ENCODE measurements at regions not wholly inside any gene's neighbourhood (a gene's known extent, or its start where the extent isn't known, plus 50 kb on each side); places are given as distances from the start of the nearest gene placed in this dataset.

GRCh38 chr16:82535262-82535661 is 91.5 kb upstream of the CDH13 start:
- Histone ChIP-seq H3K4me3 (no peak overlapping the region), H3K4me1 (no peaks in the 10 kb centered on the region), H3K27ac (no peak overlapping the region), H3K9me3 (peaks cover 0 to 17% (median 12%) of the 10 kb centered on the region in 8 donors), H3K36me3 (no peaks in the 10 kb centered on the region), H3K27me3 (replicated peaks in 1 of 7) (peaks cover 0 to 25% (median 0%) of the 10 kb centered on the region in 7 donors)
- TF ChIP-seq POLR2A (IDR thresholded peaks at IDR 0.05), result no peak
- TF ChIP-seq POLR2AphosphoS5 (IDR thresholded peaks at IDR 0.05), result no peak
- no peak for TF ChIP-seq CTCF (IDR thresholded peaks at IDR 0.05 in 8 of 11, conservative IDR thresholded peaks at IDR 0.05 in 3 of 11)
- intact Hi-C loops (cut with DNase I; ENCODE audit: low total_unique reads), result no loop called here
- DNase-seq, result no peak
- 71 to 83% (median 78%) methylated on average over 4 of the region's 4 CpGs for WGBS, 5 donors

- DNase-seq, result no peak
- Histone ChIP-seq H3K36me3 (no peaks in the 10 kb centered on the region), H3K27ac (no peak overlapping the region), H3K4me1 (no peaks in the 10 kb centered on the region), H3K4me3 (no peak overlapping the region), H3K27me3 (replicated peaks in 1 of 7) (peaks cover 0 to 18% (median 0%) of the 10 kb centered on the region in 7 donors), H3K9me3 (peaks cover 0 to 20% (median 8%) of the 10 kb centered on the region in 8 donors)
- TF ChIP-seq POLR2AphosphoS5 (IDR thresholded peaks at IDR 0.05) (no peak), POLR2A (IDR thresholded peaks at IDR 0.05) (no peak), CTCF (IDR thresholded peaks at IDR 0.05 in 8 of 11, conservative IDR thresholded peaks at IDR 0.05 in 3 of 11) (no peak)
- WGBS, 5 donors, result 32 to 59% (median 47%) methylated on average over 4 of the region's 4 CpGs
- intact Hi-C loops (cut with DNase I; ENCODE audit: low total_unique reads), result no loop called here
Observed at GRCh38 chr16:82533189-82533588, 93.6 kb upstream of the CDH13 start.

GRCh38 chr16:82530883-82531282 is 95.9 kb upstream of the CDH13 start:
- no peak overlapping the region for H3K27ac ChIP-seq
- no peak for DNase-seq
- H3K9me3 ChIP-seq, result peaks cover 0 to 10% (median 0%) of the 10 kb centered on the region in 8 donors
- WGBS, 5 donors, result 76 to 82% (median 79%) methylated on average over 2 of the region's 2 CpGs
- no peak overlapping the region for H3K4me3 ChIP-seq
- H3K4me1 ChIP-seq, result no peaks in the 10 kb centered on the region
- H3K27me3 ChIP-seq (replicated peaks in 1 of 7), result peaks cover 0 to 16% (median 0%) of the 10 kb centered on the region in 7 donors
- no peaks in the 10 kb centered on the region for H3K36me3 ChIP-seq
- TF ChIP-seq POLR2A (IDR thresholded peaks at IDR 0.05), result no peak
- no peak for TF ChIP-seq POLR2AphosphoS5 (IDR thresholded peaks at IDR 0.05)
- TF ChIP-seq CTCF (IDR thresholded peaks at IDR 0.05 in 8 of 11, conservative IDR thresholded peaks at IDR 0.05 in 3 of 11), result no peak
- intact Hi-C loops (cut with DNase I; ENCODE audit: low total_unique reads), result no loop called here

- Histone ChIP-seq H3K27me3 (replicated peaks in 1 of 7) (peaks cover 0 to 5% (median 0%) of the 10 kb centered on the region in 7 donors), H3K36me3 (no peaks in the 10 kb centered on the region), H3K9me3 (peaks cover 0 to 20% (median 8%) of the 10 kb centered on the region in 8 donors), H3K4me1 (no peaks in the 10 kb centered on the region), H3K27ac (no peak overlapping the region), H3K4me3 (no peak overlapping the region)
- DNase-seq, result no peak
- WGBS, 5 donors, result 74 to 90% (median 86%) methylated on average over 7 of the region's 7 CpGs
- TF ChIP-seq POLR2AphosphoS5 (IDR thresholded peaks at IDR 0.05), result no peak
- no peak for TF ChIP-seq POLR2A (IDR thresholded peaks at IDR 0.05)
- TF ChIP-seq CTCF (IDR thresholded peaks at IDR 0.05 in 8 of 11, conservative IDR thresholded peaks at IDR 0.05 in 3 of 11), result no peak
- intact Hi-C loops (cut with DNase I; ENCODE audit: low total_unique reads), result no loop called here
Observed at GRCh38 chr16:82527101-82527500, 99.7 kb upstream of the CDH13 start.
